HL-60 (cell line): ENCODE measurements at regions not wholly inside any gene's neighbourhood (a gene's known extent, or its start where the extent isn't known, plus 50 kb on each side); places are given as distances from the start of the nearest gene placed in this dataset.

Source experiments
- CTCF ChIP-seq: IDR thresholded peaks from one replicate; pipeline ENCODE4 v1.5.1; 2011; ENCODE audit warnings: low read length, control low read depth, inconsistent platforms; ENCODE audit not compliant: insufficient read depth
- GABPA ChIP-seq: IDR thresholded peaks from 2 replicates; pipeline ENCODE4 v1.6.1; 2012; ENCODE audit warnings: low read depth
- POLR2AphosphoS5 ChIP-seq: IDR thresholded peaks from 2 replicates; pipeline ENCODE4 v1.6.1; 2012; ENCODE audit warnings: low read depth
- REST ChIP-seq: IDR thresholded peaks from 2 replicates; pipeline ENCODE4 v1.6.1; 2012; ENCODE audit warnings: low read depth; ENCODE audit not compliant: insufficient replicate concordance

- TF ChIP-seq GABPA (no peak), CTCF (no peak), POLR2AphosphoS5 (no peak), REST (no peak)
Observed at GRCh38 chr4:20326977-20327376, 75.3 kb downstream of the SLIT2 start.
